Thyroid gland (tissue), 4 donors: ENCODE measurements at regions not wholly inside any gene's neighbourhood (a gene's known extent, or its start where the extent isn't known, plus 50 kb on each side); places are given as distances from the start of the nearest gene placed in this dataset.

Source experiments
- POLR2A ChIP-seq, 2 donors: fragments of 450-650 bp; IDR thresholded peaks; one replicate each; pipeline ENCODE4 v1.6.1; 2017; ENCODE audit warnings: antibody characterized with exemption in 2 of 2, mild to moderate bottlenecking in 2 of 2, moderate library complexity in 1 of 2
- TF ChIP-seq, protein P1 (sequence below), 6 experiments: fragments of 200-600 bp in 3 of 6; fragments of 450-650 bp in 3 of 6; sonication (generic) in 3 of 6; IDR thresholded peaks; one replicate each; pipeline ENCODE4 v1.5.1; 2016 to 2019; ENCODE audit warnings: antibody characterized with exemption in 6 of 6, mild to moderate bottlenecking in 2 of 6, inconsistent platforms in 1 of 6, moderate library complexity in 1 of 6

DNA sequence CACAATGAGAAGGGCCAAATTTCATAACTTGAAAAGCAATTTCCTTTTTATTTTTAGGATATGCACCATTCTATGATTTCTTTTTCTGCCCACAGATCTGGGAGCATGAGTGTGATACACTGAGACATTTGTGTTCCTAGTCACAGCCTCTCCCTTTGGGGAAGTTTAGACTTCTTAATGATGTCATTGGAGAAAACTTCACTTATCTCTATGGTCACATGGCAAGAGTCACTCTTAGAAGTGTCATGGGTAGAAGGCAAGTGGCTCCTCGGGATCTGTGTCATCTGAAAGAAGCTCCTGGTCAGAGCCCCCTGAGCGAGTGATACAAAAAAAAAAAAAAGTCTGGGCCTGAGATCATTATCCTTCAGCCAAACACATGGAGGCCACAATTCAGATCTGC, 62.5 kb upstream of the LGALSL start:
- TF ChIP-seq, protein P1, sequence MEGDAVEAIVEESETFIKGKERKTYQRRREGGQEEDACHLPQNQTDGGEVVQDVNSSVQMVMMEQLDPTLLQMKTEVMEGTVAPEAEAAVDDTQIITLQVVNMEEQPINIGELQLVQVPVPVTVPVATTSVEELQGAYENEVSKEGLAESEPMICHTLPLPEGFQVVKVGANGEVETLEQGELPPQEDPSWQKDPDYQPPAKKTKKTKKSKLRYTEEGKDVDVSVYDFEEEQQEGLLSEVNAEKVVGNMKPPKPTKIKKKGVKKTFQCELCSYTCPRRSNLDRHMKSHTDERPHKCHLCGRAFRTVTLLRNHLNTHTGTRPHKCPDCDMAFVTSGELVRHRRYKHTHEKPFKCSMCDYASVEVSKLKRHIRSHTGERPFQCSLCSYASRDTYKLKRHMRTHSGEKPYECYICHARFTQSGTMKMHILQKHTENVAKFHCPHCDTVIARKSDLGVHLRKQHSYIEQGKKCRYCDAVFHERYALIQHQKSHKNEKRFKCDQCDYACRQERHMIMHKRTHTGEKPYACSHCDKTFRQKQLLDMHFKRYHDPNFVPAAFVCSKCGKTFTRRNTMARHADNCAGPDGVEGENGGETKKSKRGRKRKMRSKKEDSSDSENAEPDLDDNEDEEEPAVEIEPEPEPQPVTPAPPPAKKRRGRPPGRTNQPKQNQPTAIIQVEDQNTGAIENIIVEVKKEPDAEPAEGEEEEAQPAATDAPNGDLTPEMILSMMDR (IDR thresholded peaks at IDR 0.05): no peak
- no peak for TF ChIP-seq POLR2A (IDR thresholded peaks at IDR 0.05)
